HEK293 (cell line): ENCODE measurements at regions not wholly inside any gene's neighbourhood (a gene's known extent, or its start where the extent isn't known, plus 50 kb on each side); places are given as distances from the start of the nearest gene placed in this dataset.

Source experiments
- CTCF ChIA-PET: fragments of 350-600 bp; formaldehyde crosslinking; extraction: SDS; loops from one replicate; lab custom pipeline; 2021; ENCODE audit warnings: antibody characterized with exemption; lab: Yijun Ruan, JAX
- POLR2A ChIA-PET: fragments of 300-600 bp; formaldehyde crosslinking; extraction: SDS; loops from one replicate; lab custom pipeline; 2020; ENCODE audit warnings: antibody characterized with exemption, inconsistent platforms; lab: Yijun Ruan, JAX
- H3K27ac ChIP-seq: fragments of 200-500 bp; sonication (Bioruptor generic); 2 replicates; pipeline ENCODE4 v1.5.1; 2014; ENCODE audit warnings: low read depth, low read length, control low read depth, inconsistent platforms; ENCODE audit errors: extremely low read depth
- H3K36me3 ChIP-seq, 2 experiments: fragments of 200-500 bp in 1 of 2; sonication (Bioruptor generic) in 1 of 2; 1 replicate in 1 of 2; 2 replicates in 1 of 2; pipeline ENCODE4 v1.5.1; 2014 to 2017; ENCODE audit warnings: inconsistent platforms in 2 of 2, low read length in 2 of 2; ENCODE audit not compliant: control insufficient read depth in 2 of 2, insufficient read depth in 1 of 2
- H3K4me1 ChIP-seq: fragments of 200-500 bp; sonication (Bioruptor generic); 2 replicates; pipeline ENCODE4 v1.5.1; 2014; ENCODE audit warnings: mild to moderate bottlenecking, low read length, inconsistent platforms; ENCODE audit not compliant: control insufficient read depth, insufficient read depth
- H3K4me3 ChIP-seq: 2 replicates; pipeline ENCODE4 v1.5.1; 2011; ENCODE audit warnings: low read depth, mild to moderate bottlenecking, control low read depth, low read length, moderate library complexity
- H3K9me3 ChIP-seq: fragments of 200-500 bp; sonication (Bioruptor generic); 2 replicates; pipeline ENCODE4 v1.5.1; 2014; ENCODE audit warnings: low read depth, low read length, inconsistent platforms; ENCODE audit not compliant: control insufficient read depth, insufficient read depth
- PRDM1 ChIP-seq: fragments of 450-650 bp; formaldehyde crosslinking; IDR thresholded peaks from 2 replicates; pipeline ENCODE4; 2016; ENCODE audit warnings: missing biosample characterization, missing genetic modification characterization
- SCRT2 ChIP-seq: fragments of 450-650 bp; formaldehyde crosslinking; IDR thresholded peaks from 2 replicates; pipeline ENCODE4 v1.5.1; 2016; ENCODE audit warnings: missing biosample characterization, missing genetic modification characterization
- SETDB1 ChIP-seq: IDR thresholded peaks from one replicate; pipeline ENCODE4 v1.6.1; 2017; ENCODE audit warnings: mild to moderate bottlenecking, low read length, moderate library complexity, mixed read lengths; ENCODE audit not compliant: insufficient read length
- ZFP69B ChIP-seq: fragments of 450-650 bp; formaldehyde crosslinking; IDR thresholded peaks from 2 replicates; pipeline ENCODE4 v1.5.1; 2016; ENCODE audit warnings: missing biosample characterization, missing genetic modification characterization
- ZNF132 ChIP-seq: fragments of 450-650 bp; formaldehyde crosslinking; IDR thresholded peaks from 2 replicates; pipeline ENCODE4 v1.5.1; 2017; ENCODE audit warnings: missing biosample characterization, missing genetic modification characterization, borderline replicate concordance
- ZNF16 ChIP-seq: fragments of 450-650 bp; formaldehyde crosslinking; IDR thresholded peaks from 2 replicates; pipeline ENCODE4 v1.5.1; 2016; ENCODE audit warnings: low read depth, missing biosample characterization, missing genetic modification characterization
- ZNF169 ChIP-seq: fragments of 450-650 bp; formaldehyde crosslinking; IDR thresholded peaks from 2 replicates; pipeline ENCODE4 v1.5.1; 2016; ENCODE audit warnings: missing biosample characterization, missing genetic modification characterization
- ZNF214 ChIP-seq: fragments of 450-650 bp; formaldehyde crosslinking; IDR thresholded peaks from 2 replicates; pipeline ENCODE4 v1.5.1; 2017; ENCODE audit warnings: missing biosample characterization, mild to moderate bottlenecking, missing genetic modification characterization, borderline replicate concordance
- ZNF549 ChIP-seq: fragments of 450-650 bp; IDR thresholded peaks from 2 replicates; pipeline ENCODE4 v1.5.1; 2018; ENCODE audit warnings: missing biosample characterization, missing genetic modification characterization, mild to moderate bottlenecking, inconsistent platforms, moderate library complexity
- TF ChIP-seq, protein P1 (sequence below): fragments of 450-650 bp; formaldehyde crosslinking; IDR thresholded peaks from 2 replicates; pipeline ENCODE4 v1.5.1; 2017; ENCODE audit warnings: missing biosample characterization, missing genetic modification characterization
- TF ChIP-seq, protein P2 (sequence below): fragments of 450-650 bp; formaldehyde crosslinking; IDR thresholded peaks from 2 replicates; pipeline ENCODE4 v1.5.1; 2017; ENCODE audit warnings: missing biosample characterization, mild to moderate bottlenecking, missing genetic modification characterization, moderate library complexity
- TF ChIP-seq, protein P3 (sequence below): fragments of 450-650 bp; formaldehyde crosslinking; IDR thresholded peaks from 2 replicates; pipeline ENCODE4 v1.5.1; 2016; ENCODE audit warnings: missing biosample characterization, missing genetic modification characterization
- TF ChIP-seq, protein P4 (sequence below): fragments of 450-650 bp; formaldehyde crosslinking; IDR thresholded peaks from 2 replicates; pipeline ENCODE4 v1.5.1; 2017; ENCODE audit warnings: missing biosample characterization, missing genetic modification characterization
- TF ChIP-seq, protein P5 (sequence below): fragments of 450-650 bp; formaldehyde crosslinking; IDR thresholded peaks from 2 replicates; pipeline ENCODE4 v1.5.1; 2016; ENCODE audit warnings: missing biosample characterization, missing genetic modification characterization

DNA sequence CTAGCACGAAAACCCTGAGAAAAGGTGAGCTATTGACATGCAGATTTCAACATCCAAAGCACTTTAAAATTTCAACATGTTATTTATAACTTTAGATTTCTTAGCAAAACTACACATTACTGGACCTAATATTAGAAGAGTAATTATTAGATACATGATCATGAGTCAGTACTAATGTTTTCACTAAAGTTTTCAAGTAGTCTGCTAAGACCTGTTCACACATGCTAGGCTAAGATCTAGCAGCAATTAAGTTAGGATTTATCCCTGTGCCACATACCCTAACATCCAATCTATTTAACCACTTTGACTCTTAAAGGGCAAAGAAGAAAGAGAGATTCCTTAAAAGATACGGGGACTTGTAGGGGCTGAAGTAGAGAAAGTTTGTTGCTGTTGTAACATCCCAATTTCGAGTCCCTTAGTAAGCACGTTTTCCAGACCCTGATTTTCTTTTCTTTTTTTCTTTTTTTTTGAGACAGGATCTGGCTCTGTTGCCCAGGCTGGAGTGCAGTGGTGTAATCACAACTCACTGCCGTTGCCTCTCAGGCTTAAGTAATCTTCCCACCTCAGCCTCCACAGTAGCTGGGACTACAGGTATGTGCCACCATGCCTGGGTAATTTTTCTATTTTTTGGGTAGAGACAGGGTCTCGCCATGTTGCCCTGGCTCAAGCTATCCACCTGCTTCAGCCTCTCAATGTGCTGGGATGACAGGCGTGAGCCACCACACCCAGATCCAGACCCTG, 102.5 kb upstream of the ATF7IP start:
- no peak for TF ChIP-seq ZFP69B
- no peak for TF ChIP-seq ZNF214
- TF ChIP-seq ZNF169 (tag by site-specific recombination) = no peak
- TF ChIP-seq, protein P1, sequence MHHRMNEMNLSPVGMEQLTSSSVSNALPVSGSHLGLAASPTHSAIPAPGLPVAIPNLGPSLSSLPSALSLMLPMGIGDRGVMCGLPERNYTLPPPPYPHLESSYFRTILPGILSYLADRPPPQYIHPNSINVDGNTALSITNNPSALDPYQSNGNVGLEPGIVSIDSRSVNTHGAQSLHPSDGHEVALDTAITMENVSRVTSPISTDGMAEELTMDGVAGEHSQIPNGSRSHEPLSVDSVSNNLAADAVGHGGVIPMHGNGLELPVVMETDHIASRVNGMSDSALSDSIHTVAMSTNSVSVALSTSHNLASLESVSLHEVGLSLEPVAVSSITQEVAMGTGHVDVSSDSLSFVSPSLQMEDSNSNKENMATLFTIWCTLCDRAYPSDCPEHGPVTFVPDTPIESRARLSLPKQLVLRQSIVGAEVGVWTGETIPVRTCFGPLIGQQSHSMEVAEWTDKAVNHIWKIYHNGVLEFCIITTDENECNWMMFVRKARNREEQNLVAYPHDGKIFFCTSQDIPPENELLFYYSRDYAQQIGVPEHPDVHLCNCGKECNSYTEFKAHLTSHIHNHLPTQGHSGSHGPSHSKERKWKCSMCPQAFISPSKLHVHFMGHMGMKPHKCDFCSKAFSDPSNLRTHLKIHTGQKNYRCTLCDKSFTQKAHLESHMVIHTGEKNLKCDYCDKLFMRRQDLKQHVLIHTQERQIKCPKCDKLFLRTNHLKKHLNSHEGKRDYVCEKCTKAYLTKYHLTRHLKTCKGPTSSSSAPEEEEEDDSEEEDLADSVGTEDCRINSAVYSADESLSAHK = no peak
- no peak for TF ChIP-seq ZNF16 (tag by site-specific recombination)
- TF ChIP-seq, protein P2, sequence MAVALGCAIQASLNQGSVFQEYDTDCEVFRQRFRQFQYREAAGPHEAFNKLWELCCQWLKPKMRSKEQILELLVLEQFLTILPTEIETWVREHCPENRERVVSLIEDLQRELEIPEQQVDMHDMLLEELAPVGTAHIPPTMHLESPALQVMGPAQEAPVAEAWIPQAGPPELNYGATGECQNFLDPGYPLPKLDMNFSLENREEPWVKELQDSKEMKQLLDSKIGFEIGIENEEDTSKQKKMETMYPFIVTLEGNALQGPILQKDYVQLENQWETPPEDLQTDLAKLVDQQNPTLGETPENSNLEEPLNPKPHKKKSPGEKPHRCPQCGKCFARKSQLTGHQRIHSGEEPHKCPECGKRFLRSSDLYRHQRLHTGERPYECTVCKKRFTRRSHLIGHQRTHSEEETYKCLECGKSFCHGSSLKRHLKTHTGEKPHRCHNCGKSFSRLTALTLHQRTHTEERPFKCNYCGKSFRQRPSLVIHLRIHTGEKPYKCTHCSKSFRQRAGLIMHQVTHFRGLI (tag by site-specific recombination) = no peak
- TF ChIP-seq, protein P3, sequence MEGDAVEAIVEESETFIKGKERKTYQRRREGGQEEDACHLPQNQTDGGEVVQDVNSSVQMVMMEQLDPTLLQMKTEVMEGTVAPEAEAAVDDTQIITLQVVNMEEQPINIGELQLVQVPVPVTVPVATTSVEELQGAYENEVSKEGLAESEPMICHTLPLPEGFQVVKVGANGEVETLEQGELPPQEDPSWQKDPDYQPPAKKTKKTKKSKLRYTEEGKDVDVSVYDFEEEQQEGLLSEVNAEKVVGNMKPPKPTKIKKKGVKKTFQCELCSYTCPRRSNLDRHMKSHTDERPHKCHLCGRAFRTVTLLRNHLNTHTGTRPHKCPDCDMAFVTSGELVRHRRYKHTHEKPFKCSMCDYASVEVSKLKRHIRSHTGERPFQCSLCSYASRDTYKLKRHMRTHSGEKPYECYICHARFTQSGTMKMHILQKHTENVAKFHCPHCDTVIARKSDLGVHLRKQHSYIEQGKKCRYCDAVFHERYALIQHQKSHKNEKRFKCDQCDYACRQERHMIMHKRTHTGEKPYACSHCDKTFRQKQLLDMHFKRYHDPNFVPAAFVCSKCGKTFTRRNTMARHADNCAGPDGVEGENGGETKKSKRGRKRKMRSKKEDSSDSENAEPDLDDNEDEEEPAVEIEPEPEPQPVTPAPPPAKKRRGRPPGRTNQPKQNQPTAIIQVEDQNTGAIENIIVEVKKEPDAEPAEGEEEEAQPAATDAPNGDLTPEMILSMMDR (tag by site-specific recombination) = no peak
- TF ChIP-seq, protein P4, sequence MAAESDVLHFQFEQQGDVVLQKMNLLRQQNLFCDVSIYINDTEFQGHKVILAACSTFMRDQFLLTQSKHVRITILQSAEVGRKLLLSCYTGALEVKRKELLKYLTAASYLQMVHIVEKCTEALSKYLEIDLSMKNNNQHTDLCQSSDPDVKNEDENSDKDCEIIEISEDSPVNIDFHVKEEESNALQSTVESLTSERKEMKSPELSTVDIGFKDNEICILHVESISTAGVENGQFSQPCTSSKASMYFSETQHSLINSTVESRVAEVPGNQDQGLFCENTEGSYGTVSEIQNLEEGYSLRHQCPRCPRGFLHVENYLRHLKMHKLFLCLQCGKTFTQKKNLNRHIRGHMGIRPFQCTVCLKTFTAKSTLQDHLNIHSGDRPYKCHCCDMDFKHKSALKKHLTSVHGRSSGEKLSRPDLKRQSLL (tag by site-specific recombination) = no peak
- ChIA-PET POLR2A (interaction anchor here (1.6 kb wide), 1 partner anchor 103 kb away, joined by 4 read pairs; the partner anchor contains the start of gene ATF7IP), CTCF (interaction anchor here (0.6 to 1.5 kb wide), 4 partner anchors 24 to 367 kb away, joined by 3 to 5 read pairs (median 4); no protein-coding TSS in a partner anchor)
- peaks cover 3% of the 10 kb centered on the region; the same call in 1 of the 2 replicates for H3K4me1 ChIP-seq
- H3K27ac ChIP-seq = no peak overlapping the region
- H3K36me3 ChIP-seq = no peaks in the 10 kb centered on the region
- H3K4me3 ChIP-seq = no peak overlapping the region
- H3K9me3 ChIP-seq = no peaks in the 10 kb centered on the region

DNA sequence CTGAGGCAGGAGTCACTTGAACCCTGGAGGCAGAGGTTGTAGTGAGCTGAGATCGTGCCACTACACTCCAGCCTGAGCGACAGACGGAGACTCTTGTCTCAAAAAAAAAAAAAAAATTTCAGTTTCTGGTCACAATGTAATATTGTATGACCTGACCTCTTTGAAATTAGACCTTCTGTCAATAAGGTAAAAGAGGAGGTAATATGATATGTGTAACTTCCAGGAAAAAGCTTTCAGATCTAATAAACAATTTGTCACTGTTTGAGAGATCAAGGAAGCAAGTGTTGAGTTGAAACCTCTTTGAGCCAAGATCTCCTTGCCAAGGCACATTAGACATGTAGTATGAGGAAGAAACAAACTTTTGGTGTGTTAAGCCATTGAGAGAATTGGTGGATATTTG, 101.7 kb upstream of the ATF7IP start:
- H3K27ac ChIP-seq = no peak overlapping the region
- no peak for TF ChIP-seq ZNF549
- 0 out of 2 replicates have a peak, but pooled peaks have one; percentile 9 for TF ChIP-seq SCRT2
- TF ChIP-seq PRDM1 (tag by site-specific recombination) = no peak
- H3K9me3 ChIP-seq = no peaks in the 10 kb centered on the region
- ChIA-PET CTCF (interaction anchor here (0.6 to 1.5 kb wide), 2 partner anchors 113 to 191 kb away, joined by 3 to 6 read pairs; no protein-coding TSS in a partner anchor), POLR2A (no interaction called here)
- H3K36me3 ChIP-seq = no peaks in the 10 kb centered on the region
- H3K4me3 ChIP-seq = no peak overlapping the region
- H3K4me1 ChIP-seq = peaks cover 3% of the 10 kb centered on the region; the same call in 1 of the 2 replicates

DNA sequence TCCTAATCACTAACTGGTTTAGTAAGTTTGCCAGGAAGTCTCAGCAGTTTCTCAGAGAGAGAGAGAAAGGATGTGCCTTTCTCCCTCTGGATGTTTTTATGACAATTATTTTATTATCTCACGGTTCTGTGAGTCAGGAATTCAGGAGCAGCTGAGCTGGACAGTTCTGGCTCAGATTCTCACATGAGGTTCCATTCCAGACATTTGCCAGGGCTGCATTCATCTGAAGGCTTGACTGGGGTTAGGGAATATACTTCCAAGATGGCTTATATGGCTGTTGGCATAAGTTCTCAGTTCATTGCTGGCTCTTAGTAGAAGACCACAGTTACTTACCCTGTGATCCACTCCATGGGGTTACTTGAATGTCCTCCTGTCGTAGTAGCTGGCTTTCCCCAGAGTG, 101.2 kb upstream of the ATF7IP start:
- TF ChIP-seq ZNF132 (tag by site-specific recombination) = no peak
- TF ChIP-seq, protein P5, sequence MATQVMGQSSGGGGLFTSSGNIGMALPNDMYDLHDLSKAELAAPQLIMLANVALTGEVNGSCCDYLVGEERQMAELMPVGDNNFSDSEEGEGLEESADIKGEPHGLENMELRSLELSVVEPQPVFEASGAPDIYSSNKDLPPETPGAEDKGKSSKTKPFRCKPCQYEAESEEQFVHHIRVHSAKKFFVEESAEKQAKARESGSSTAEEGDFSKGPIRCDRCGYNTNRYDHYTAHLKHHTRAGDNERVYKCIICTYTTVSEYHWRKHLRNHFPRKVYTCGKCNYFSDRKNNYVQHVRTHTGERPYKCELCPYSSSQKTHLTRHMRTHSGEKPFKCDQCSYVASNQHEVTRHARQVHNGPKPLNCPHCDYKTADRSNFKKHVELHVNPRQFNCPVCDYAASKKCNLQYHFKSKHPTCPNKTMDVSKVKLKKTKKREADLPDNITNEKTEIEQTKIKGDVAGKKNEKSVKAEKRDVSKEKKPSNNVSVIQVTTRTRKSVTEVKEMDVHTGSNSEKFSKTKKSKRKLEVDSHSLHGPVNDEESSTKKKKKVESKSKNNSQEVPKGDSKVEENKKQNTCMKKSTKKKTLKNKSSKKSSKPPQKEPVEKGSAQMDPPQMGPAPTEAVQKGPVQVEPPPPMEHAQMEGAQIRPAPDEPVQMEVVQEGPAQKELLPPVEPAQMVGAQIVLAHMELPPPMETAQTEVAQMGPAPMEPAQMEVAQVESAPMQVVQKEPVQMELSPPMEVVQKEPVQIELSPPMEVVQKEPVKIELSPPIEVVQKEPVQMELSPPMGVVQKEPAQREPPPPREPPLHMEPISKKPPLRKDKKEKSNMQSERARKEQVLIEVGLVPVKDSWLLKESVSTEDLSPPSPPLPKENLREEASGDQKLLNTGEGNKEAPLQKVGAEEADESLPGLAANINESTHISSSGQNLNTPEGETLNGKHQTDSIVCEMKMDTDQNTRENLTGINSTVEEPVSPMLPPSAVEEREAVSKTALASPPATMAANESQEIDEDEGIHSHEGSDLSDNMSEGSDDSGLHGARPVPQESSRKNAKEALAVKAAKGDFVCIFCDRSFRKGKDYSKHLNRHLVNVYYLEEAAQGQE = peak; percentile 92
- TF ChIP-seq SETDB1 = peak; percentile 91
- POLR2A ChIA-PET = no interaction called here
- CTCF ChIA-PET = interaction anchor here (1.5 kb wide), 1 partner anchor 190 kb away, joined by 3 read pairs; no protein-coding TSS in a partner anchor

More for the DNA sequence above, 101.2 kb upstream of the ATF7IP start:
- H3K4me3 ChIP-seq = no peak overlapping the region
- peaks cover 3% of the 10 kb centered on the region; the same call in 1 of the 2 replicates for H3K4me1 ChIP-seq
- no peaks in the 10 kb centered on the region for H3K36me3 ChIP-seq
- no peak overlapping the region for H3K27ac ChIP-seq
- no peaks in the 10 kb centered on the region for H3K9me3 ChIP-seq
